ENCODE measurements at regions not wholly inside any gene's neighbourhood (a gene's known extent, or its start where the extent isn't known, plus 50 kb on each side); places are given as distances from the start of the nearest gene placed in this dataset.

GRCh38 chr11:70501933-70502540 is 103.7 kb downstream of the CTTN start:
- Histone ChIP-seq H3K36me3 (ENCODE audit: control insufficient read depth in 2 of 2, insufficient read depth in 2 of 2, low read length in 2 of 2) (no peaks in the 10 kb centered on the region), H3K4me1 (ENCODE audit: control insufficient read depth in 2 of 2, insufficient read depth in 2 of 2, low read length in 2 of 2) (no peaks in the 10 kb centered on the region), H3K27ac (ENCODE audit: low read depth in 2 of 2, low read length in 2 of 2) (no peak overlapping the region)

GRCh38 chr11:70502677-70503467 is 104.5 kb downstream of the CTTN start:
- H3K27me3 ChIP-seq (ENCODE audit: control insufficient read depth in 2 of 2, insufficient read depth in 2 of 2, low read length in 2 of 2): no peaks in the 10 kb centered on the region
- H3K27ac ChIP-seq (ENCODE audit: low read depth in 2 of 2, low read length in 2 of 2): no peak overlapping the region
- H3K9me3 ChIP-seq (ENCODE audit: control insufficient read depth in 2 of 2, low read length in 2 of 2): no peaks in the 10 kb centered on the region
- H3K9ac ChIP-seq (ENCODE audit: low read depth in 1 of 2, low read length in 2 of 2): no peak overlapping the region
- H3K4me1 ChIP-seq (ENCODE audit: control insufficient read depth in 2 of 2, insufficient read depth in 2 of 2, low read length in 2 of 2): no peaks in the 10 kb centered on the region
- H3K4me3 ChIP-seq (ENCODE audit: low read length in 2 of 2): no peak overlapping the region
- H3K36me3 ChIP-seq (ENCODE audit: control insufficient read depth in 2 of 2, insufficient read depth in 2 of 2, low read length in 2 of 2): no peaks in the 10 kb centered on the region

More at GRCh38 chr11:70501933-70502540, 103.7 kb downstream of the CTTN start:
- no peaks in the 10 kb centered on the region for H3K27me3 ChIP-seq (ENCODE audit: control insufficient read depth in 2 of 2, insufficient read depth in 2 of 2, low read length in 2 of 2)
- H3K9ac ChIP-seq (ENCODE audit: low read depth in 1 of 2, low read length in 2 of 2): no peak overlapping the region
- H3K9me3 ChIP-seq (ENCODE audit: control insufficient read depth in 2 of 2, low read length in 2 of 2): no peaks in the 10 kb centered on the region
- no peak overlapping the region for H3K4me3 ChIP-seq (ENCODE audit: low read length in 2 of 2)

DNA sequence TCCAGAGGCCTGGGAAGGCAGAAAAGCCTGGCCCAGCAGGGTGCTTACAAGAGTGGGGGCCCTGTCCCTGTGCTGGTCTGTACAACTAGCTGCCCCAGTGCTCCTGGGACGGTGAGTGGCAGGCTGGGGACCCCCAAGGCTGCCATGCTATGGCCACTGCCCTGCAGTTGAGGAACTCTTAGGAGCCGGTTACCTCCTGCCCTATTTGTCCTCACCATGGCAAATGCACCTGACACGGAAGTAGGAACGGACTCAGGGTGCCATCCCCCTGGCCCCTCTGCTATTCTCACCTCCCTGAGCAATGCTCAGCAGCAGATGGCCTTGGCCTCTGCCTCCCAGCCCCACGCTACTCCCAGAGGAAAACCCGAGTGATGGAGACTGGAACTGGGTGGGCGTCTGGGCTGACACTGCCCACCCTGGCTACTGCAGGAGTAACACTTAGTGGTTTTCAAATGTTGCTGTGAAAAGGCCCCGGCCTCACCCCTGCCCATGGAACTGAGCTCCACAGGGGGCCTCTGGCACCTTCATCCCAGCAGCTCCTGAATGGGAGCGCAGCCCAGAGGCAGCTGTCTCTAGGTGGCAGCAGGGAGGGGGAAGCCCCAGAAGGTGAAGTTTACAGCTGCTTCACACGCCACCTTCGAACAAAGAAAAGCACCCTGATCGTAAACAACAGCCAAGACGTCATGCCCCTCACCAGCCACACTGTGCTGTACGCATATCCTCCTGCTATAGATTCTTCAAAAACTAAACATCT is 105.3 kb downstream of the CTTN start:
- no peaks in the 10 kb centered on the region for H3K9me3 ChIP-seq (ENCODE audit: control insufficient read depth in 2 of 2, low read length in 2 of 2)
- no peaks in the 10 kb centered on the region for H3K36me3 ChIP-seq (ENCODE audit: control insufficient read depth in 2 of 2, insufficient read depth in 2 of 2, low read length in 2 of 2)
- H3K27me3 ChIP-seq (ENCODE audit: control insufficient read depth in 2 of 2, insufficient read depth in 2 of 2, low read length in 2 of 2): no peaks in the 10 kb centered on the region
- no peak overlapping the region for H3K4me3 ChIP-seq (ENCODE audit: low read length in 2 of 2)
- H3K4me1 ChIP-seq (ENCODE audit: control insufficient read depth in 2 of 2, insufficient read depth in 2 of 2, low read length in 2 of 2): no peaks in the 10 kb centered on the region
- H3K9ac ChIP-seq (ENCODE audit: low read depth in 1 of 2, low read length in 2 of 2): no peak overlapping the region
- H3K27ac ChIP-seq (ENCODE audit: low read depth in 2 of 2, low read length in 2 of 2): no peak overlapping the region

DNA sequence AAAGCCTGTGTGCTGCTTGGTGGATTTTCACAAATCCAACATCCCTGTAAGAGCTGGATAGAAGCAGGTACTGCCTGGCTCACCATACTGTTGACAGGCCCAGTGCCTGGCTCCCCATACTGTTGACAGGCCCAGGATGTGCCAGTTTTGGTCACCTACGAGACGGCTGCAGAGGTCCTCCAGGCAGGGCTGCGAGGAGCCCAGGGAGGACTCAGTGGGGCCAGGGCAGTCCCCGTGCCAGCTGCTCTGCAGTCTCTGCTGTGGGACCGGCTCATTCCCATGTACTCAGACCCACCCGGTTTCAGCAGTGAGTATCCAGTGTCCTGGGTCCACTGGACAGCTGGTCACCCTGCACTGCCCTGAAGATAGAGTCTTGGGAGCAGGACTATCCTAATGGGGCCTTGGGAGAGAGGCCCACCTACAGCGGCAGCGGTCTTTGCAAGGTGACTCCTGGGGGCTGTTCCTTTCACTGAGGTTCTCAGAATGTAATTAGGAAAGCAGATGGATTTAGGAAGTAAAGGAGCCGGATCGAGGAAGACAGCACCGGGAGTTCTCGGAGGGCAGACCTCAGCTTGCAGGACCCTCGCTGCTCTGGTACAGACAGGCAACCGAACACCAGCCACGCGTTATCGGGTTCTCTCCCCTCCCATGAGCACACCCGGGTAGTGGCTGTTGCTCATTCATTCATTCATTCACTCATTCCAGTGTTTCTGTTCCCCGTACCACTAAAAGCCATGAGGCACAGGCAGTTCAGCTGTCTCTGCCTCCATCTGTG is 106.1 kb downstream of the CTTN start:
- H3K9ac ChIP-seq (ENCODE audit: low read depth in 1 of 2, low read length in 2 of 2): no peak overlapping the region
- no peaks in the 10 kb centered on the region for H3K36me3 ChIP-seq (ENCODE audit: control insufficient read depth in 2 of 2, insufficient read depth in 2 of 2, low read length in 2 of 2)
- no peaks in the 10 kb centered on the region for H3K27me3 ChIP-seq (ENCODE audit: control insufficient read depth in 2 of 2, insufficient read depth in 2 of 2, low read length in 2 of 2)
- H3K4me1 ChIP-seq (ENCODE audit: control insufficient read depth in 2 of 2, insufficient read depth in 2 of 2, low read length in 2 of 2): no peaks in the 10 kb centered on the region
- H3K4me3 ChIP-seq (ENCODE audit: low read length in 2 of 2): no peak overlapping the region
- no peak overlapping the region for H3K27ac ChIP-seq (ENCODE audit: low read depth in 2 of 2, low read length in 2 of 2)
- H3K9me3 ChIP-seq (ENCODE audit: control insufficient read depth in 2 of 2, low read length in 2 of 2): no peaks in the 10 kb centered on the region

DNA sequence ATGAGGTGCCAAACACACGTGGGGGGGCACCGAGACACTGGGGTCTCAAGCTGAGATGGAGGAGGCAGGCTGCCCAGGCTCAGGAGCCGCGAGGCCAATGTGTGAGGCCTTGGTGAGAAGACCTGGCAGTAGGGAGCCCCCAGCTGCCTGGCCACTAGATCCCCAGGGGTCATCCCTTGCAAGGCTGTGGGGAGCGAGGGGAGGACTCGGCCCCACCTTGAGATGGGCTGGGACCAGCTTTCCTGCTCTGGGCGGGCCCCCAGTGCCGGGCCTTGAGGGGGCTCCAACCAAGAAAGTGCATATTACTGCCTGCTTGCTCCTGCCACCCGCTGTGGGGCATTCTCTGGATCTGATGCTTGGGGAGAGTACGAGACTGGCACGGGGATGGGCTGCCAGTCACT is 107.0 kb downstream of the CTTN start:
- Histone ChIP-seq H3K27ac (ENCODE audit: low read depth in 2 of 2, low read length in 2 of 2) (no peak overlapping the region), H3K36me3 (ENCODE audit: control insufficient read depth in 2 of 2, insufficient read depth in 2 of 2, low read length in 2 of 2) (no peaks in the 10 kb centered on the region), H3K27me3 (ENCODE audit: control insufficient read depth in 2 of 2, insufficient read depth in 2 of 2, low read length in 2 of 2) (no peaks in the 10 kb centered on the region), H3K4me3 (ENCODE audit: low read length in 2 of 2) (no peak overlapping the region), H3K4me1 (ENCODE audit: control insufficient read depth in 2 of 2, insufficient read depth in 2 of 2, low read length in 2 of 2) (no peaks in the 10 kb centered on the region), H3K9ac (ENCODE audit: low read depth in 1 of 2, low read length in 2 of 2) (no peak overlapping the region), H3K9me3 (ENCODE audit: control insufficient read depth in 2 of 2, low read length in 2 of 2) (no peaks in the 10 kb centered on the region)

GRCh38 chr11:70505761-70506657 is 107.7 kb downstream of the CTTN start:
- H3K9ac ChIP-seq (ENCODE audit: low read depth in 1 of 2, low read length in 2 of 2): no peak overlapping the region
- no peak overlapping the region for H3K27ac ChIP-seq (ENCODE audit: low read depth in 2 of 2, low read length in 2 of 2)
- H3K9me3 ChIP-seq (ENCODE audit: control insufficient read depth in 2 of 2, low read length in 2 of 2): no peaks in the 10 kb centered on the region
- no peaks in the 10 kb centered on the region for H3K36me3 ChIP-seq (ENCODE audit: control insufficient read depth in 2 of 2, insufficient read depth in 2 of 2, low read length in 2 of 2)
- no peak overlapping the region for H3K4me3 ChIP-seq (ENCODE audit: low read length in 2 of 2)
- no peaks in the 10 kb centered on the region for H3K27me3 ChIP-seq (ENCODE audit: control insufficient read depth in 2 of 2, insufficient read depth in 2 of 2, low read length in 2 of 2)
- H3K4me1 ChIP-seq (ENCODE audit: control insufficient read depth in 2 of 2, insufficient read depth in 2 of 2, low read length in 2 of 2): no peaks in the 10 kb centered on the region

GRCh38 chr11:70506658-70506970 is 108.3 kb downstream of the CTTN start:
- H3K27me3 ChIP-seq (ENCODE audit: control insufficient read depth in 2 of 2, insufficient read depth in 2 of 2, low read length in 2 of 2): no peaks in the 10 kb centered on the region
- H3K36me3 ChIP-seq (ENCODE audit: control insufficient read depth in 2 of 2, insufficient read depth in 2 of 2, low read length in 2 of 2): no peaks in the 10 kb centered on the region
- no peaks in the 10 kb centered on the region for H3K4me1 ChIP-seq (ENCODE audit: control insufficient read depth in 2 of 2, insufficient read depth in 2 of 2, low read length in 2 of 2)
- H3K9ac ChIP-seq (ENCODE audit: low read depth in 1 of 2, low read length in 2 of 2): no peak overlapping the region
- H3K27ac ChIP-seq (ENCODE audit: low read depth in 2 of 2, low read length in 2 of 2): no peak overlapping the region
- H3K9me3 ChIP-seq (ENCODE audit: control insufficient read depth in 2 of 2, low read length in 2 of 2): no peaks in the 10 kb centered on the region
- no peak overlapping the region for H3K4me3 ChIP-seq (ENCODE audit: low read length in 2 of 2)

- Histone ChIP-seq H3K27ac (ENCODE audit: low read depth in 2 of 2, low read length in 2 of 2) (no peak overlapping the region), H3K27me3 (ENCODE audit: control insufficient read depth in 2 of 2, insufficient read depth in 2 of 2, low read length in 2 of 2) (no peaks in the 10 kb centered on the region), H3K9me3 (ENCODE audit: control insufficient read depth in 2 of 2, low read length in 2 of 2) (no peaks in the 10 kb centered on the region), H3K9ac (ENCODE audit: low read depth in 1 of 2, low read length in 2 of 2) (no peak overlapping the region), H3K36me3 (ENCODE audit: control insufficient read depth in 2 of 2, insufficient read depth in 2 of 2, low read length in 2 of 2) (no peaks in the 10 kb centered on the region), H3K4me1 (ENCODE audit: control insufficient read depth in 2 of 2, insufficient read depth in 2 of 2, low read length in 2 of 2) (no peaks in the 10 kb centered on the region), H3K4me3 (ENCODE audit: low read length in 2 of 2) (no peak overlapping the region)
Measured at GRCh38 chr11:70506986-70507385, 108.7 kb downstream of the CTTN start.

DNA sequence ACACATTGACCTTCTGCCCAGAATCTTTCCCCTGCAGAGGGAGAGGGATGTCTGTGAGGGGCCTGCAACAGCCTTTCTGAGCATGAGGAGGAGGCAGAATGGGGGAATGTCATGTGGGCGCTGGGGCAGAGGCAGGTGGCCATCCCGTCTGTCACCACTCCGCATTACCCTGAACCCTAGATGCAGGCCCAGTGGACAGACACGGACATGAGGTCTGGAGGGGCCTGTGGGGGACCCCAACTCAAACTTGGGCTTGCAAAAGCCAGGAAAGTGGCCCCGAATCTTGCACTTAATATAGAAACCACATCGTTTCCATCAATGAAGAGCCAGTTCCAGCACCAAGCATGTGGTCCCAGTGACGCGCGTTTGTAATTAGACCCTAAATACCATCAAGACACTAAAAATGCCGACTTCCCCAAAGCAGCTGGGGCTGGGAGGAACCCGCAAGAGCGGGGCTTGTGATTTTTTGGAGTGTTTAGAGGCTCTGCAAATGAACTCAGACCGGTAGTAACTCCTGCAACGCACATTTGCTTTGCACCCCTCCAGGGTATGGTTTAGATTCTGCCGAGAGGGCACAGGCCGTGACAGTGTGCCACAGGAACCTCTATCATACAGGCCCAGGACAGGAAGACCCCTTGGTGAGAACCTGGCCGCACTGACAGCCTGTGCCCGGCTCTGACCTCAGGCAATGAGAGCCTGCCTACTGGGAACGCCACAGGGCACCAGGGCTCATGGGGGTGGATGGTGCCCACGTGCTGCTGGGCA is 109.3 kb downstream of the CTTN start:
- Histone ChIP-seq H3K4me3 (ENCODE audit: low read length in 2 of 2) (no peak overlapping the region), H3K4me1 (ENCODE audit: control insufficient read depth in 2 of 2, insufficient read depth in 2 of 2, low read length in 2 of 2) (no peaks in the 10 kb centered on the region), H3K27me3 (ENCODE audit: control insufficient read depth in 2 of 2, insufficient read depth in 2 of 2, low read length in 2 of 2) (no peaks in the 10 kb centered on the region), H3K36me3 (ENCODE audit: control insufficient read depth in 2 of 2, insufficient read depth in 2 of 2, low read length in 2 of 2) (no peaks in the 10 kb centered on the region), H3K27ac (ENCODE audit: low read depth in 2 of 2, low read length in 2 of 2) (no peak overlapping the region), H3K9me3 (ENCODE audit: control insufficient read depth in 2 of 2, low read length in 2 of 2) (peaks cover 0 to 2% of the 10 kb centered on the region in 2 donors), H3K9ac (ENCODE audit: low read depth in 1 of 2, low read length in 2 of 2) (no peak overlapping the region)
